B cell (primary cell): ENCODE measurements at regions not wholly inside any gene's neighbourhood (a gene's known extent, or its start where the extent isn't known, plus 50 kb on each side); places are given as distances from the start of the nearest gene placed in this dataset.

Source experiments
- CTCF ChIP-seq: fragments of 200-600 bp; IDR thresholded peaks from one replicate; pipeline ENCODE4 v1.8.0; 2022; ENCODE audit warnings: antibody characterized with exemption, mild to moderate bottlenecking
- EZH2 ChIP-seq: IDR thresholded peaks from 2 replicates; pipeline ENCODE4 v1.6.1; 2012; ENCODE audit warnings: borderline replicate concordance, low read depth, mild to moderate bottlenecking, moderate library complexity, low read length; ENCODE audit not compliant: insufficient read depth, poor library complexity, severe bottlenecking

- TF ChIP-seq CTCF (no peak), EZH2 (no peak)
Observed at GRCh38 chr4:27490315-27490714, 629.7 kb downstream of the STIM2 start.
